GM13977 (cell line): ENCODE measurements at regions not wholly inside any gene's neighbourhood (a gene's known extent, or its start where the extent isn't known, plus 50 kb on each side); places are given as distances from the start of the nearest gene placed in this dataset.

Experiments used
- DNase-seq: peaks from one replicate; pipeline ENCODE4 v3.0.0; 2012; ENCODE audit warnings: low spot score
- in situ Hi-C: fragments of 300-500 bp; cut with MboI; formaldehyde crosslinking; loops from one replicate; pipeline ENCODE4 v1.12.0; 2022; ENCODE audit warnings: low sequenced_read_pairs, low pct_unique_long_range_greater_than_20kb, mixed read lengths, inconsistent platforms; ENCODE audit not compliant: unreplicated experiment
- TF ChIP-seq, protein P1 (sequence below): IDR thresholded peaks from 2 replicates; pipeline ENCODE4 v1.5.1; 2012; ENCODE audit warnings: mild to moderate bottlenecking, control low read depth; ENCODE audit not compliant: insufficient read depth; ENCODE audit errors: extremely low read depth, missing control alignments

DNA sequence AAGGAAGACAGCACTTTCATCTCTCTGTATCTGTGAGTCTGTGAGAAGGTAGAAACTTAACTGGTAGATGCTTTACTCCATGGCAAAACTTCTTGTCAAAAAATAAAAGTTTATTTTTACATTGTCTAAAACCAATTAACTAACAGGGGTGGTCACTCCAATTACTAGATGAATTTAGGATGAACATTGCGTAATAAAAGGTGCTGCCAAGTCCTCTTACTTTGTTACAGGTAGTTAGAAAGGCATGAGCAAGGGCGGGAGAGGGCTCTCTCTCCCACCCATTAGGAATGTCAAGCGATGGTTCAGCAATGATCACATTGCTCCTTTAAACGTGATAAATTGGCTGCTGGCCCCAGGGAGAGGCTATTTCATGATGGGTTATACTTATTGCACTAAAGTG, 512.3 kb downstream of the SLITRK5 start:
- TF ChIP-seq, protein P1, sequence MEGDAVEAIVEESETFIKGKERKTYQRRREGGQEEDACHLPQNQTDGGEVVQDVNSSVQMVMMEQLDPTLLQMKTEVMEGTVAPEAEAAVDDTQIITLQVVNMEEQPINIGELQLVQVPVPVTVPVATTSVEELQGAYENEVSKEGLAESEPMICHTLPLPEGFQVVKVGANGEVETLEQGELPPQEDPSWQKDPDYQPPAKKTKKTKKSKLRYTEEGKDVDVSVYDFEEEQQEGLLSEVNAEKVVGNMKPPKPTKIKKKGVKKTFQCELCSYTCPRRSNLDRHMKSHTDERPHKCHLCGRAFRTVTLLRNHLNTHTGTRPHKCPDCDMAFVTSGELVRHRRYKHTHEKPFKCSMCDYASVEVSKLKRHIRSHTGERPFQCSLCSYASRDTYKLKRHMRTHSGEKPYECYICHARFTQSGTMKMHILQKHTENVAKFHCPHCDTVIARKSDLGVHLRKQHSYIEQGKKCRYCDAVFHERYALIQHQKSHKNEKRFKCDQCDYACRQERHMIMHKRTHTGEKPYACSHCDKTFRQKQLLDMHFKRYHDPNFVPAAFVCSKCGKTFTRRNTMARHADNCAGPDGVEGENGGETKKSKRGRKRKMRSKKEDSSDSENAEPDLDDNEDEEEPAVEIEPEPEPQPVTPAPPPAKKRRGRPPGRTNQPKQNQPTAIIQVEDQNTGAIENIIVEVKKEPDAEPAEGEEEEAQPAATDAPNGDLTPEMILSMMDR: no peak
- DNase-seq: no peak
- in situ Hi-C loops: no loop called here

DNA sequence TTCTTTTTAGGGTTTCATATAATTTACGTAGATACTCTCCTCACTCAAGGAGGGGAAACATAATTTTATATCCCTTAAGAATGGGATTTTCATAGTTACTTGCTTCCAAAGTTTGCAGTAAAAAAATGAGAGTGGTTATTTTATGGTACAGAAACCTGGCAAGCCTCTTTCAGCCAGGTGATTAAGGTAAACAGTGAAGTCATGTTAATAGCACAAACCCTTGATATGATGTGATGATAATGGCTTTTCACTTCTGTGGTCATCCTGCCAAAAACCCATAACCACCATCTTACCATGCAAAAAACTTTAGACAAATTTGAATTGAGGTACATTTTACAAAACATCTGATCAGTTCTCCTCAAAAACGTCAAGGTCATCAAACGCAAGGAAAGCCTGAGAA, 517.8 kb downstream of the SLITRK5 start:
- in situ Hi-C loops: no loop called here
- no peak for DNase-seq
- TF ChIP-seq, protein P1: no peak

DNA sequence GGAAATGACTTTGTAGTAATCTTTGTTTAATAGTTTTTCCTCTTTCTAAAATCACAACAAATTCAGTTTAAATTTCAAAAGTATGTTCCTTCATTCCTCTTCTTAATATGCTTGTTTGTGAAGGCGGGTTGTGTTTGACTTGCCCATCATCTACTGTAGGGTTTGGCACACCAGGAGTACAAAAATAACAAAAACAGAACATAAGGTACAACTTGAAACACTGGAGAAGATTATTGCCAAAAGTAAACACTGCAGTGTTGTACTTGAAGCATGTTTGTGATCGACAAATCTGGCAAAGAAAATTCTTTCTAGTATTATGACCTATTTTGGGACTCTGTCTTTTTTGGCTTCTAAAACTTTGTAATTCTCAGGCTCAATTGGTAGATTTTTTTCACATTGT, 518.6 kb downstream of the SLITRK5 start:
- in situ Hi-C loops: no loop called here
- DNase-seq: no peak
- TF ChIP-seq, protein P1: no peak

DNA sequence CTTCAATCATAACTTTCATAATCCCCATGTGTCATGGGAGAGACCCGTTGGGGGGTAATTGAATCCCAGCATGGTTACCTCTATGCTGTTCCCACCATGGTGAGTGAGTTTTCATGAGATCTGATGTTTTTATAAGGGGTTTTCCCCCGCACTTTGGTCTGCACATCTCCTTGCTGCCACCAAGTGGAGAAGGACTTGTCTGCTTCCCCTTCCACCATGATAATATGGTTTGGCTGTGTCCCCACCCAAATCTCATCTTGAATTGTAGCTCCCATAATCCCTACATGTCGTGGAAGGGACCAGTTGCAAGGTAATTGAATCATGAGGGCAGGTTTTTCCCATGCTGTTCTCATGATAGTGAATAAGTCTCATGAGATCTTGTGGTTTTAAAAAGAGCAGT, 524.9 kb downstream of the SLITRK5 start:
- DNase-seq: no peak
- TF ChIP-seq, protein P1: no peak
- in situ Hi-C loops: no loop called here

DNA sequence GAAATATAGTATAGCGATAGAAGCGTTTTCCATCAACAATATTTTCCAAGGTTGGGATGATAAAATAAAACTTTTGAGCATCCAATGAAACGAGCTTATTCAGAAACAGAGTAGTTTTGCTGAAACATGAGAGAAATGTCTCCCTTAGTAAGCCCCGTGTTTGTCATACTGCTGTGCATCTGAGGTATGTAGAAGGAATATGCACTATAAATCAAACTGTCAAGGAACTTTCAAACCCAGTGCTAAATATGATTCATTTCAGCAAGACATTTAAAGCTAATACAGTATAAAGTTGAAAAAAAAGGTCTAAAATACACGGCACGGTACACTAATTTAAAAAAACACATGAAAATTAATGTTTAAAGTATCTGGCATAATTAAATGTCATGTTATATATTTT, 546.2 kb downstream of the SLITRK5 start:
- DNase-seq: no peak
- in situ Hi-C loops: no loop called here
- TF ChIP-seq, protein P1: no peak

DNA sequence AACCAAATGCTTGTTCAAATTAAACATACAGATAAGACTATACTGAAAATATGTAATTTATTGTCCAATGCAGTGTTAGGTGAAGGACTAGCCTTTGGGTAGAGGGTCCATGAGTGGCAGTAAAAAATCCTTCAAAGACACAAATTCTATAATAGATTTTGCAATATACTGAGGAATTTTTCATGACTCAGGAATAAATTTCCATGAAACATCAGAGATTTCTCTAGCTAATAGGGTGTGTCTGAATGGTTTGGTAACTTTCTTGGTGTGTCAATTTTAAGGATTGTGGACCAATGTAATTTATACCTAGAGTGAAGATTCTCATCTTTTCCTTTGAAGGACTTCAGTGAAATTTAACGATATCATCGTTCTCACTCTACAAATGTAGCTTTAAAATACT, 546.7 kb downstream of the SLITRK5 start:
- TF ChIP-seq, protein P1: no peak
- DNase-seq: no peak
- in situ Hi-C loops: no loop called here

DNA sequence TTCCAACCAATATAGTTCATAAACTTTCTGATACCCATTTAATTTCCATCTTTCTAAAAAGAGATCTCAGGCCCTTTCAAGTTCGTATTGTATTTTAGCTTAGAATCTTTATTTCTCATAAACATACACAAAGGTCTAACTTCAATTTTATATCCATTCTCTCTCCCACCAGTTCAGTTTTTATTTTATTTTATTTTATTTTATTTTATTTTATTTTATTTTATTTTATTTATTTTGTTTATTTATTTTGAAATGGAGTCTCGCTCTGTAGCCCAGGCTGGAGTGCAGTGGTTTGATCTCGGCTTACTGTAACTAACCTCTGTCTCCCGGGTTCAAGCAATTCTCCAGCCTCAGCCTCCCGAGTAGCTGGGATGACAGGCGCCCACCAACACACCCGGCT, 552.8 kb downstream of the SLITRK5 start:
- TF ChIP-seq, protein P1: no peak
- in situ Hi-C loops: no loop called here
- DNase-seq: no peak
